B cell (primary cell): ENCODE measurements at regions not wholly inside any gene's neighbourhood (a gene's known extent, or its start where the extent isn't known, plus 50 kb on each side); places are given as distances from the start of the nearest gene placed in this dataset.
"Not testable (repeated sequence)": the region's sequence is repeated elsewhere in the genome, so short reads cannot be mapped to it uniquely, and the experiment has no call there.

Experiments
- ATAC-seq: fragments of 200-7000 bp; cut with Tn5 transposase; one replicate; pipeline ENCODE4 v1.10.0; 2021; ENCODE audit warnings: low read depth, mild to moderate bottlenecking, moderate number of reproducible peaks, moderate library complexity
- CTCF ChIA-PET: fragments of 350-600 bp; sonication (Branson Sonifier 250); formaldehyde crosslinking; loops from one replicate; lab custom pipeline; 2021; ENCODE audit warnings: antibody characterized with exemption, inconsistent platforms; lab: Charles Lee
- POLR2A ChIA-PET: fragments of 350-600 bp; sonication (Branson Sonifier 250); formaldehyde crosslinking; loops from one replicate; lab custom pipeline; 2021; ENCODE audit warnings: antibody characterized with exemption; lab: Charles Lee
- DNase-seq: peaks from one replicate; pipeline ENCODE4 v3.0.0; 2013
- H2AFZ ChIP-seq: 2 replicates; pipeline ENCODE4 v1.6.1; 2012; ENCODE audit warnings: mild to moderate bottlenecking, low read depth, low read length; ENCODE audit not compliant: insufficient read depth, poor library complexity, severe bottlenecking
- H3K27ac ChIP-seq, 2 donors: 1 replicate in 1 of 2; 2 replicates in 1 of 2; pipeline ENCODE4 v1.5.1; 2012 to 2013; ENCODE audit warnings: low read length in 2 of 2, mild to moderate bottlenecking in 2 of 2, moderate library complexity in 1 of 2
- H3K27me3 ChIP-seq, 4 experiments: fragments of 200-600 bp in 1 of 4; sonication (generic) in 1 of 4; replicated peaks in 1 of 4; 1 replicate in 2 of 4; 2 replicates in 2 of 4; pipeline versions ENCODE4 v1.6.1 to v1.7.0; 2013 to 2016; ENCODE audit warnings: low read length in 3 of 4, mild to moderate bottlenecking in 2 of 4, mixed read lengths in 1 of 4, moderate library complexity in 1 of 4; ENCODE audit not compliant: insufficient read depth in 4 of 4, control insufficient read depth in 3 of 4; ENCODE audit errors: control extremely low read depth in 1 of 4
- H3K36me3 ChIP-seq, 2 experiments: replicated peaks in 1 of 2; 1 replicate in 1 of 2; 2 replicates in 1 of 2; pipeline versions ENCODE4 v1.6.1 to v1.7.1; 2013; ENCODE audit warnings: low read length in 1 of 2; ENCODE audit not compliant: insufficient read depth in 2 of 2, control insufficient read depth in 1 of 2; ENCODE audit errors: control extremely low read depth in 1 of 2, extremely low read depth in 1 of 2
- H3K4me1 ChIP-seq, 2 donors: fragments of 200-600 bp in 1 of 2; sonication (generic) in 1 of 2; 1 replicate in 1 of 2; 2 replicates in 1 of 2; pipeline versions ENCODE4 v1.5.1 to v1.6.1; 2013 to 2017; ENCODE audit warnings: low read length in 2 of 2; ENCODE audit not compliant: control insufficient read depth in 2 of 2, insufficient read depth in 2 of 2
- H3K4me2 ChIP-seq: replicated peaks from 2 replicates; pipeline ENCODE3; 2012; ENCODE audit warnings: mild to moderate bottlenecking, low read depth, low read length; ENCODE audit not compliant: poor library complexity, severe bottlenecking
- H3K4me3 ChIP-seq, 5 experiments: fragments of 200-600 bp in 1 of 5; sonication (generic) in 1 of 5; 1 replicate in 3 of 5; 2 replicates in 2 of 5; pipeline versions ENCODE4 v1.5.1 to v1.7.0; 2011 to 2016; ENCODE audit warnings: low read length in 4 of 5, mild to moderate bottlenecking in 4 of 5, low read depth in 2 of 5, control low read depth in 1 of 5, moderate library complexity in 1 of 5; ENCODE audit not compliant: insufficient read depth in 1 of 5; ENCODE audit errors: control extremely low read depth in 1 of 5, extremely low read depth in 1 of 5
- H3K79me2 ChIP-seq: fragments of 200-600 bp; sonication (generic); one replicate; pipeline ENCODE4 v1.6.0; 2016; ENCODE audit warnings: low read length; ENCODE audit not compliant: control insufficient read depth, insufficient read depth
- H3K9ac ChIP-seq: fragments of 200-600 bp; sonication (generic); 2 replicates; pipeline ENCODE4 v1.6.1; 2017; ENCODE audit warnings: mild to moderate bottlenecking, low read length, moderate library complexity
- H3K9me3 ChIP-seq, 3 donors: one replicate each; pipeline versions ENCODE4 v1.6.1 to v1.7.1; 2013; ENCODE audit warnings: low read length in 2 of 3; ENCODE audit not compliant: control insufficient read depth in 2 of 3, insufficient read depth in 1 of 3; ENCODE audit errors: control extremely low read depth in 1 of 3
- H4K20me1 ChIP-seq: 2 replicates; pipeline ENCODE4 v1.6.0; 2012; ENCODE audit warnings: mild to moderate bottlenecking, low read length; ENCODE audit not compliant: insufficient read depth, control insufficient read depth, poor library complexity, severe bottlenecking
- H3K27ac Mint-ChIP-seq: one replicate; pipeline ENCODE4 v1.8.0; 2021; ENCODE audit warnings: mixed read lengths
- H3K27me3 Mint-ChIP-seq: one replicate; pipeline ENCODE4 v1.8.0; 2021; ENCODE audit warnings: mixed read lengths
- H3K4me1 Mint-ChIP-seq: one replicate; pipeline ENCODE4 v1.8.0; 2021; ENCODE audit warnings: mixed read lengths
- H3K4me3 Mint-ChIP-seq: one replicate; pipeline ENCODE4 v1.8.0; 2021; ENCODE audit warnings: mixed read lengths
- H3K9me3 Mint-ChIP-seq: one replicate; pipeline ENCODE4 v1.8.0; 2022; ENCODE audit warnings: mixed read lengths; ENCODE audit not compliant: insufficient read depth
- WGBS: methylation state at CpG from one replicate; pipeline ENCODE4 v1.1.5; 2013; ENCODE audit warnings: missing lambda C conversion rate; ENCODE audit not compliant: insufficient coverage; 5-methylcytosine and 5-hydroxymethylcytosine counted together
- intact Hi-C: fragments of 100-400 bp; cut with micrococcal nuclease; formaldehyde crosslinking; loops from one replicate; pipeline ENCODE4 v1.10.0; 2022

DNA sequence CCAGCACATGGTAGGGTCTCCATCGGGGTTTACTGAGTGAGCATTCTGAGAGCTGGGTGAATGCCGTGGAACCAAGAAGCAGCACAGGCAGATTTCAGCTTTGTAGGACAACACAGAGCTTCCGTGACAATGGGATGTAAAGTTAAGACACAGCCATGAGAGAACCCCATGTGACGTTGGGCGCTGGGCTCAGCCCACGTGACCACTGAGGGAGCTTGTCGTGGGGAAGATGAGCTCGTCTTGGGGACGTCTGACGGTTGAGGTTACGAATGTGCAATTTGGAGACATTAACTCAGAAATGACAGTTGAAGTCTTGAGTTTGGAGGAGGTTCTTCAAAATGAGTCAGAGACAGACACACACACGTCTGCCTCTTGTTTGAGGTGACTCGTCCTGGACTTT lies 51.5 kb upstream of the MUC20 start:
- H3K4me2 ChIP-seq, H3K4me3 ChIP-seq, H3K27me3 ChIP-seq, H3K9me3 Mint-ChIP-seq, H2AFZ ChIP-seq, H3K27ac Mint-ChIP-seq, H3K27me3 Mint-ChIP-seq, H3K79me2 ChIP-seq, POLR2A ChIA-PET, intact Hi-C loops, H3K27ac ChIP-seq, ATAC-seq, H3K4me3 Mint-ChIP-seq, H3K4me1 ChIP-seq, H3K9me3 ChIP-seq, CTCF ChIA-PET, H4K20me1 ChIP-seq, H3K9ac ChIP-seq, DNase-seq, H3K4me1 Mint-ChIP-seq: not testable (repeated sequence)
- 84% methylated on average over 4 of the region's 13 CpGs for WGBS
- peaks cover 0 to 27% of the 10 kb centered on the region in 2 experiments for H3K36me3 ChIP-seq

DNA sequence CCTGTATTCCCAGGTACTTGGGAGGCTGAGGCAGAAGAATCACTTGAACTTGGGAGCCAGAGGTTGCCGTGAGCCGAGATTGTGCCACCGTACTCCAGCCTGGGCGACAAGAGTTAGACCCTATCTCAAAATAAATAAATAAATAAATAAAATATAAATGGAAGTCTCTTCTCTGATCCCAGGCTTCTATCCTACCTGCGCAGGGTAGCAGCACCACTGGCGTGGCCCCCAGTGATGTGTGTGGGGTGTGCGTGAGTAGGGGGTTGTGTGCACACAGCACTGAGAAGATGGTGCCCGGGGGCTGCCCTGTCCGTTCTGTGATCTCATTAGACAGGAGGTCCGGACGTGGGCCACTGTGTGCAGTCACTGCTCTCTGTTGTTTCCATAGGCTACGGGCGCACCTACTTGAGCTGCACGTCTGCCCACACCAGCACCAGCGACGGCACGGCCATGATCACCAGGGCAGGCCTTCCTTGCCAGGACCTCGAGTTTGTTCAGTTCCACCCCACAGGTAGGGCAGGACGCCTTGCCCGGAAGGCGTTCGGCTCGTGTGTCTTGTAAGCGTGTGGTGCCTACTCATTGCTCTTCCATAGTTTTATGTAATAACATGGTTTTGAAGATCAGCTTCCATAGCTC lies 52.5 kb upstream of the MUC20 start:
- 88% methylated on average over 13 of the region's 24 CpGs for whole genome bisulfite sequencing
- POLR2A ChIA-PET, intact Hi-C loops, H3K9me3 Mint-ChIP-seq, H3K4me3 ChIP-seq, H3K79me2 ChIP-seq, H3K27me3 Mint-ChIP-seq, ATAC-seq, CTCF ChIA-PET, H3K9me3 ChIP-seq, H3K4me2 ChIP-seq, H3K27ac ChIP-seq, H3K4me1 ChIP-seq, H2AFZ ChIP-seq, H3K9ac ChIP-seq, H3K27ac Mint-ChIP-seq, H3K4me3 Mint-ChIP-seq, H4K20me1 ChIP-seq, H3K4me1 Mint-ChIP-seq, H3K27me3 ChIP-seq, DNase-seq: not testable (repeated sequence)
- H3K36me3 ChIP-seq: peaks cover 0 to 22% of the 10 kb centered on the region in 2 experiments

DNA sequence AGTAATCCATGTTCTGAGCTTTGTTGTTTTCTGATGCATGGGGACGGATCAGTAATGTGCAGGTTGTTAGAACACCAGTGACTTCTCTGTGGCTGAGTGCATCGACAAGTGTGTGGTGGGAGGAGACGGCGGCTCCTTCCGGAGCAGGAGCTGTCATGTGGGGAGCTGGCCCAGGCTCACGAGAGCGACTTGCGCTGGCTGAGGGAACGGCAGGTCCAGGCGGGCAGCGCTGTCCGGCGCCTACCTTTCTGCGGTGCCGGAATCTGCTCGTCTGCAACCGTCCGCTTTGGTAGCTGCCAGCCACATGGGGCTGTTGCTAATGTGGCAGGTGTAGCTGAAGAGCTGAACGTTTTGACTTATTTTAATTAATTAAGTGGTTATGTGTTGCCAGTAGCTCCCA lies 55.5 kb upstream of the MUC20 start:
- H4K20me1 ChIP-seq, DNase-seq, H2AFZ ChIP-seq, H3K27ac ChIP-seq, H3K27ac Mint-ChIP-seq, H3K27me3 ChIP-seq, H3K9ac ChIP-seq, H3K4me3 Mint-ChIP-seq, POLR2A ChIA-PET, H3K4me1 ChIP-seq, ATAC-seq, H3K4me2 ChIP-seq, H3K79me2 ChIP-seq, intact Hi-C loops, H3K4me1 Mint-ChIP-seq, CTCF ChIA-PET, H3K4me3 ChIP-seq, H3K9me3 Mint-ChIP-seq, H3K27me3 Mint-ChIP-seq, H3K9me3 ChIP-seq: not testable (repeated sequence)
- WGBS: no CpG with 5 or more reads among the region's 19 CpGs
- peaks cover 0 to 18% of the 10 kb centered on the region in 2 experiments for H3K36me3 ChIP-seq

DNA sequence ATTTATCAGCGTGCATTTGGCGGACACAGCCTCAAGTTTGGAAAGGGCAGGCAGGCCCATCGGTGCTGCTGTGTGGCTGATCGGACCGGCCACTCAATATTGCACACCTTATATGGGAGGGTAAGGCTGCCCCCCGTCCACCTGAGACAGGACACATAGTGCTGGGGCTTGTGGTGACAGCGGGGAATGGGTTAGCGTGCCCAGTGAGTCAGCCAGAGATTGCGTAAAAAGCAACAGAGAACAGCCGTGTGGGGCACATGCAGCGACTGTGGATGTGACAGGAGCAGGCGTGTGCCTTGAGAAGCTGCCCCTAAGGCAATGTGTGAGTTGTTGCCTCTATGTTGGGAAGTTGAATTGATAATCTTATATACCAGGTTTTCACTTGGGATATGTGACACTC lies 56.6 kb upstream of the MUC20 start:
- DNase-seq, POLR2A ChIA-PET, H3K27me3 ChIP-seq, H3K4me2 ChIP-seq, H3K4me3 ChIP-seq, ATAC-seq, H3K9me3 Mint-ChIP-seq, H3K4me3 Mint-ChIP-seq, H3K27ac ChIP-seq, H4K20me1 ChIP-seq, H3K4me1 ChIP-seq, CTCF ChIA-PET, H3K9ac ChIP-seq, H3K9me3 ChIP-seq, H3K27ac Mint-ChIP-seq, intact Hi-C loops, H3K27me3 Mint-ChIP-seq, H3K79me2 ChIP-seq, H2AFZ ChIP-seq, H3K4me1 Mint-ChIP-seq: not testable (repeated sequence)
- peaks cover 0 to 18% of the 10 kb centered on the region in 2 experiments for H3K36me3 ChIP-seq
- no CpG with 5 or more reads among the region's 12 CpGs for WGBS
